ENCODE measurements at regions not wholly inside any gene's neighbourhood (a gene's known extent, or its start where the extent isn't known, plus 50 kb on each side); places are given as distances from the start of the nearest gene placed in this dataset.
"Not testable (repeated sequence)": the region's sequence is repeated elsewhere in the genome, so short reads cannot be mapped to it uniquely, and the experiment has no call there.

GRCh38 chr21:7837315-7837714, 2684.1 kb upstream of the TPTE start:
- DNase-seq: not testable (repeated sequence)

GRCh38 chr21:7853426-7853825, 2668.0 kb upstream of the TPTE start:
- DNase-seq: not testable (repeated sequence)

- not testable (repeated sequence) for DNase-seq
These were observed 2667.5 kb upstream of the TPTE start for GRCh38 chr21:7853836-7854235.

All from CD4-positive, alpha-beta T cell treated with Interferon alpha-2 for 1 hour (primary cell).